Panc1 (cell line): ENCODE measurements at regions not wholly inside any gene's neighbourhood (a gene's known extent, or its start where the extent isn't known, plus 50 kb on each side); places are given as distances from the start of the nearest gene placed in this dataset.

Source experiments
- ATAC-seq: fragments of 200-7000 bp; cut with Tn5 transposase; 2 replicates; pipeline ENCODE4 v1.9.1; 2020; ENCODE audit warnings: mild to moderate bottlenecking, moderate library complexity
- BruUV-seq: library from RNA; stranded (reverse); fragments of 400-500 nt; replicated peaks from 2 replicates; lab custom pipeline; 2021; lab: Mats Ljungman, UMichigan
- CTCF ChIA-PET: fragments of 300-600 bp; sonication (Branson Sonifier 250); formaldehyde crosslinking; loops from one replicate; lab custom pipeline; 2022; ENCODE audit warnings: antibody characterized with exemption; lab: Charles Lee
- POLR2A ChIA-PET: fragments of 300-600 bp; sonication (Branson Sonifier 250); formaldehyde crosslinking; loops from one replicate; lab custom pipeline; 2022; ENCODE audit warnings: antibody characterized with exemption; lab: Charles Lee
- DNase-seq: peaks from one replicate; pipeline ENCODE4 v3.0.0-alpha.2; 2010; ENCODE audit warnings: low read depth, low spot score
- H3K27ac ChIP-seq: 2 replicates; pipeline ENCODE4 v1.5.1; 2011; ENCODE audit warnings: mild to moderate bottlenecking, low read length, inconsistent platforms
- H3K27me3 ChIP-seq: fragments of 200-500 bp; sonication (Bioruptor generic); 2 replicates; pipeline ENCODE4 v1.6.0; 2014; ENCODE audit warnings: low read length, inconsistent platforms; ENCODE audit not compliant: control insufficient read depth, insufficient read depth
- H3K36me3 ChIP-seq: fragments of 200-500 bp; sonication (Bioruptor generic); 2 replicates; pipeline ENCODE4 v1.5.1; 2014; ENCODE audit warnings: inconsistent platforms, mild to moderate bottlenecking, low read length, moderate library complexity; ENCODE audit not compliant: control insufficient read depth, insufficient read depth
- H3K4me1 ChIP-seq: 2 replicates; pipeline ENCODE4 v1.5.1; 2011; ENCODE audit warnings: inconsistent platforms, mild to moderate bottlenecking, low read length, moderate library complexity; ENCODE audit not compliant: control insufficient read depth, insufficient read depth
- H3K4me3 ChIP-seq, 2 experiments: 2 replicates each; pipeline ENCODE4 v1.5.1; 2011 to 2012; ENCODE audit warnings: low read depth in 2 of 2, low read length in 2 of 2, mild to moderate bottlenecking in 2 of 2, inconsistent platforms in 1 of 2, moderate library complexity in 1 of 2
- H3K9me3 ChIP-seq: fragments of 200-500 bp; sonication (Bioruptor generic); 2 replicates; pipeline ENCODE4 v1.5.1; 2014; ENCODE audit warnings: low read depth, mild to moderate bottlenecking, inconsistent platforms, low read length, moderate library complexity; ENCODE audit not compliant: control insufficient read depth, insufficient read depth
- POLR2AphosphoS5 ChIP-seq: IDR thresholded peaks from 2 replicates; pipeline ENCODE4 v1.6.1; 2012; ENCODE audit warnings: mild to moderate bottlenecking, low read depth, low read length, moderate library complexity
- SIN3A ChIP-seq: IDR thresholded peaks from 2 replicates; pipeline ENCODE4 v1.6.1; 2012; ENCODE audit warnings: low read depth, mild to moderate bottlenecking, low read length, moderate library complexity, borderline replicate concordance; ENCODE audit not compliant: insufficient read depth
- TCF7L2 ChIP-seq: IDR thresholded peaks from 2 replicates; pipeline ENCODE4 v1.6.1; 2011; ENCODE audit warnings: mild to moderate bottlenecking, low read depth, low read length, inconsistent platforms
- in situ Hi-C: cut with HindIII; loops from 2 replicates; pipeline ENCODE4 v1.10.0; 2016; ENCODE audit warnings: low sequenced_read_pairs, low pct_unique_long_range_greater_than_20kb
- intact Hi-C: fragments of 100-400 bp; cut with micrococcal nuclease; formaldehyde crosslinking; loops from one replicate; pipeline ENCODE4 v1.10.0; 2022; ENCODE audit not compliant: unreplicated experiment
- TF ChIP-seq, protein P1 (sequence below), 2 experiments: IDR thresholded peaks; 2 replicates each; pipeline ENCODE4 v1.6.1; 2011 to 2012; ENCODE audit warnings: low read depth in 2 of 2, control low read depth in 1 of 2, low read length in 1 of 2, mild to moderate bottlenecking in 1 of 2, moderate library complexity in 1 of 2; ENCODE audit not compliant: insufficient read depth in 1 of 2
- TF ChIP-seq, protein P2 (sequence below): fragments of 450-650 bp; IDR thresholded peaks from 2 replicates; pipeline ENCODE4 v1.5.1; 2017; ENCODE audit warnings: mild to moderate bottlenecking

GRCh38 chr18:42306594-42306980 is 351.6 kb downstream of the PIK3C3 start:
- H3K27me3 ChIP-seq = no peaks in the 10 kb centered on the region
- DNase-seq = no peak
- no peak overlapping the region for H3K27ac ChIP-seq
- in situ Hi-C loops (no loop called here), intact Hi-C loops (no loop called here)
- H3K36me3 ChIP-seq = no peaks in the 10 kb centered on the region
- no peak overlapping the region for H3K4me3 ChIP-seq
- TF ChIP-seq, protein P1, sequence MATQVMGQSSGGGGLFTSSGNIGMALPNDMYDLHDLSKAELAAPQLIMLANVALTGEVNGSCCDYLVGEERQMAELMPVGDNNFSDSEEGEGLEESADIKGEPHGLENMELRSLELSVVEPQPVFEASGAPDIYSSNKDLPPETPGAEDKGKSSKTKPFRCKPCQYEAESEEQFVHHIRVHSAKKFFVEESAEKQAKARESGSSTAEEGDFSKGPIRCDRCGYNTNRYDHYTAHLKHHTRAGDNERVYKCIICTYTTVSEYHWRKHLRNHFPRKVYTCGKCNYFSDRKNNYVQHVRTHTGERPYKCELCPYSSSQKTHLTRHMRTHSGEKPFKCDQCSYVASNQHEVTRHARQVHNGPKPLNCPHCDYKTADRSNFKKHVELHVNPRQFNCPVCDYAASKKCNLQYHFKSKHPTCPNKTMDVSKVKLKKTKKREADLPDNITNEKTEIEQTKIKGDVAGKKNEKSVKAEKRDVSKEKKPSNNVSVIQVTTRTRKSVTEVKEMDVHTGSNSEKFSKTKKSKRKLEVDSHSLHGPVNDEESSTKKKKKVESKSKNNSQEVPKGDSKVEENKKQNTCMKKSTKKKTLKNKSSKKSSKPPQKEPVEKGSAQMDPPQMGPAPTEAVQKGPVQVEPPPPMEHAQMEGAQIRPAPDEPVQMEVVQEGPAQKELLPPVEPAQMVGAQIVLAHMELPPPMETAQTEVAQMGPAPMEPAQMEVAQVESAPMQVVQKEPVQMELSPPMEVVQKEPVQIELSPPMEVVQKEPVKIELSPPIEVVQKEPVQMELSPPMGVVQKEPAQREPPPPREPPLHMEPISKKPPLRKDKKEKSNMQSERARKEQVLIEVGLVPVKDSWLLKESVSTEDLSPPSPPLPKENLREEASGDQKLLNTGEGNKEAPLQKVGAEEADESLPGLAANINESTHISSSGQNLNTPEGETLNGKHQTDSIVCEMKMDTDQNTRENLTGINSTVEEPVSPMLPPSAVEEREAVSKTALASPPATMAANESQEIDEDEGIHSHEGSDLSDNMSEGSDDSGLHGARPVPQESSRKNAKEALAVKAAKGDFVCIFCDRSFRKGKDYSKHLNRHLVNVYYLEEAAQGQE (IDR thresholded peaks at IDR 0.05; ENCODE audit: insufficient read depth in 1 of 2, low read depth in 2 of 2, low read length in 1 of 2) = no peak
- TF ChIP-seq SIN3A (no peak), TCF7L2 (no peak), POLR2AphosphoS5 (no peak)
- TF ChIP-seq, protein P2, sequence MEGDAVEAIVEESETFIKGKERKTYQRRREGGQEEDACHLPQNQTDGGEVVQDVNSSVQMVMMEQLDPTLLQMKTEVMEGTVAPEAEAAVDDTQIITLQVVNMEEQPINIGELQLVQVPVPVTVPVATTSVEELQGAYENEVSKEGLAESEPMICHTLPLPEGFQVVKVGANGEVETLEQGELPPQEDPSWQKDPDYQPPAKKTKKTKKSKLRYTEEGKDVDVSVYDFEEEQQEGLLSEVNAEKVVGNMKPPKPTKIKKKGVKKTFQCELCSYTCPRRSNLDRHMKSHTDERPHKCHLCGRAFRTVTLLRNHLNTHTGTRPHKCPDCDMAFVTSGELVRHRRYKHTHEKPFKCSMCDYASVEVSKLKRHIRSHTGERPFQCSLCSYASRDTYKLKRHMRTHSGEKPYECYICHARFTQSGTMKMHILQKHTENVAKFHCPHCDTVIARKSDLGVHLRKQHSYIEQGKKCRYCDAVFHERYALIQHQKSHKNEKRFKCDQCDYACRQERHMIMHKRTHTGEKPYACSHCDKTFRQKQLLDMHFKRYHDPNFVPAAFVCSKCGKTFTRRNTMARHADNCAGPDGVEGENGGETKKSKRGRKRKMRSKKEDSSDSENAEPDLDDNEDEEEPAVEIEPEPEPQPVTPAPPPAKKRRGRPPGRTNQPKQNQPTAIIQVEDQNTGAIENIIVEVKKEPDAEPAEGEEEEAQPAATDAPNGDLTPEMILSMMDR = no peak
- no peaks in the 10 kb centered on the region for H3K9me3 ChIP-seq
- CTCF ChIA-PET = no interaction called here
- H3K4me1 ChIP-seq = no peaks in the 10 kb centered on the region
- no TSS peak for BruUV-seq
- ATAC-seq = no peak
- POLR2A ChIA-PET = no interaction called here

DNA sequence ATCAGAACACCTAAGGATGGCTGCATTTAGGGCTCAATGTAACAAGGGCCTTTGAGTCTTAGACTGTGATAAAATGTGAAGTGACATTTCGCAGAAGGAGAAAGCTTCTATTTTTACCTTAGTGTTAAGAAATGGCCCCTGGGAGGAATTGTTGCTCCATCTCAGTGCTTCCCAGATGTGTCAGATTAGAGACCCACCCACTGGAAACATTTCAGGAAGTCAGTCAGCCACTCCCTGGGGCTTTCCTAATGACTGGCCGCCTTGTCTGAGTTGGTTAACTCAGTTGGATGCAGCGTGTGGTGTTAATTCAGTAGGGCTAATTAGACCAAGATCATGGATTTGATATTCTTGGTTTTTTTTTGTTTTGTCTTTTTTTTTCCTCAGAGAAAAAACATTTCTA is 355.9 kb downstream of the PIK3C3 start:
- Histone ChIP-seq H3K4me1 (no peaks in the 10 kb centered on the region), H3K9me3 (no peaks in the 10 kb centered on the region), H3K36me3 (no peaks in the 10 kb centered on the region), H3K27ac (no peak overlapping the region), H3K27me3 (no peaks in the 10 kb centered on the region), H3K4me3 (no peak overlapping the region)
- ChIA-PET CTCF (no interaction called here), POLR2A (no interaction called here)
- ATAC-seq = no peak
- in situ Hi-C loops = no loop called here
- BruUV-seq = no TSS peak
- intact Hi-C loops = no loop called here
- DNase-seq = no peak
- TF ChIP-seq, protein P1 (IDR thresholded peaks at IDR 0.05; ENCODE audit: insufficient read depth in 1 of 2, low read depth in 2 of 2, low read length in 1 of 2) = no peak
- TF ChIP-seq, protein P2 = no peak
- no peak for TF ChIP-seq SIN3A
- no peak for TF ChIP-seq POLR2AphosphoS5
